HEK293 (cell line): ENCODE measurements at regions not wholly inside any gene's neighbourhood (a gene's known extent, or its start where the extent isn't known, plus 50 kb on each side); places are given as distances from the start of the nearest gene placed in this dataset.

Source experiments
- CTCF ChIA-PET: fragments of 350-600 bp; formaldehyde crosslinking; extraction: SDS; loops from one replicate; lab custom pipeline; 2021; ENCODE audit warnings: antibody characterized with exemption; lab: Yijun Ruan, JAX
- POLR2A ChIA-PET: fragments of 300-600 bp; formaldehyde crosslinking; extraction: SDS; loops from one replicate; lab custom pipeline; 2020; ENCODE audit warnings: antibody characterized with exemption, inconsistent platforms; lab: Yijun Ruan, JAX
- H3K27ac ChIP-seq: fragments of 200-500 bp; sonication (Bioruptor generic); 2 replicates; pipeline ENCODE4 v1.5.1; 2014; ENCODE audit warnings: low read depth, low read length, control low read depth, inconsistent platforms; ENCODE audit errors: extremely low read depth
- H3K36me3 ChIP-seq, 2 experiments: fragments of 200-500 bp in 1 of 2; sonication (Bioruptor generic) in 1 of 2; 1 replicate in 1 of 2; 2 replicates in 1 of 2; pipeline ENCODE4 v1.5.1; 2014 to 2017; ENCODE audit warnings: inconsistent platforms in 2 of 2, low read length in 2 of 2; ENCODE audit not compliant: control insufficient read depth in 2 of 2, insufficient read depth in 1 of 2
- H3K4me1 ChIP-seq: fragments of 200-500 bp; sonication (Bioruptor generic); 2 replicates; pipeline ENCODE4 v1.5.1; 2014; ENCODE audit warnings: mild to moderate bottlenecking, low read length, inconsistent platforms; ENCODE audit not compliant: control insufficient read depth, insufficient read depth
- H3K4me3 ChIP-seq: 2 replicates; pipeline ENCODE4 v1.5.1; 2011; ENCODE audit warnings: low read depth, mild to moderate bottlenecking, control low read depth, low read length, moderate library complexity
- H3K9me3 ChIP-seq: fragments of 200-500 bp; sonication (Bioruptor generic); 2 replicates; pipeline ENCODE4 v1.5.1; 2014; ENCODE audit warnings: low read depth, low read length, inconsistent platforms; ENCODE audit not compliant: control insufficient read depth, insufficient read depth
- BCL11A ChIP-seq: fragments of 450-650 bp; formaldehyde crosslinking; IDR thresholded peaks from 2 replicates; pipeline ENCODE4 v1.5.1; 2016; ENCODE audit warnings: low read depth, missing biosample characterization, missing genetic modification characterization
- KLF8 ChIP-seq: fragments of 450-650 bp; formaldehyde crosslinking; IDR thresholded peaks from 2 replicates; pipeline ENCODE4 v1.5.1; 2016; ENCODE audit warnings: missing biosample characterization, missing genetic modification characterization
- MEIS1 ChIP-seq: sonication (generic); formaldehyde crosslinking; IDR thresholded peaks from 2 replicates; pipeline ENCODE4 v1.8.1; 2022; ENCODE audit warnings: missing genetic modification reagents, mild to moderate bottlenecking, borderline replicate concordance
- OVOL3 ChIP-seq: fragments of 450-650 bp; formaldehyde crosslinking; IDR thresholded peaks from 2 replicates; pipeline ENCODE4 v1.5.1; 2016; ENCODE audit warnings: missing biosample characterization, missing genetic modification characterization
- TRIM28 ChIP-seq: IDR thresholded peaks from 2 replicates; pipeline ENCODE4 v1.6.1; 2011; ENCODE audit warnings: low read length, control low read depth, borderline replicate concordance
- ZBTB11 ChIP-seq: fragments of 450-650 bp; formaldehyde crosslinking; conservative IDR thresholded peaks from 2 replicates; pipeline ENCODE4 v1.5.1; 2016; ENCODE audit warnings: low read depth, missing biosample characterization, missing genetic modification characterization
- ZBTB49 ChIP-seq: fragments of 450-650 bp; formaldehyde crosslinking; IDR thresholded peaks from 2 replicates; pipeline ENCODE4 v1.5.1; 2016; ENCODE audit warnings: missing biosample characterization, missing genetic modification characterization, low read depth
- ZFP3 ChIP-seq: fragments of 450-650 bp; formaldehyde crosslinking; IDR thresholded peaks from 2 replicates; pipeline ENCODE4 v1.5.1; 2016; ENCODE audit warnings: low read depth, missing biosample characterization, missing genetic modification characterization
- ZNF10 ChIP-seq: fragments of 450-650 bp; formaldehyde crosslinking; IDR thresholded peaks from 2 replicates; pipeline ENCODE4 v1.5.1; 2017; ENCODE audit warnings: missing biosample characterization, missing genetic modification characterization
- ZNF148 ChIP-seq: fragments of 450-650 bp; formaldehyde crosslinking; IDR thresholded peaks from 2 replicates; pipeline ENCODE4 v1.5.0; 2017; ENCODE audit warnings: missing biosample characterization, missing genetic modification characterization, borderline replicate concordance
- ZNF169 ChIP-seq: fragments of 450-650 bp; formaldehyde crosslinking; IDR thresholded peaks from 2 replicates; pipeline ENCODE4 v1.5.1; 2016; ENCODE audit warnings: missing biosample characterization, missing genetic modification characterization
- ZNF175 ChIP-seq: fragments of 450-650 bp; formaldehyde crosslinking; IDR thresholded peaks from 2 replicates; pipeline ENCODE4 v1.5.1; 2016; ENCODE audit warnings: missing biosample characterization, missing genetic modification characterization
- ZNF184 ChIP-seq: fragments of 450-650 bp; IDR thresholded peaks from 2 replicates; pipeline ENCODE4 v1.5.1; 2018; ENCODE audit warnings: missing biosample characterization, mild to moderate bottlenecking, missing genetic modification characterization
- ZNF239 ChIP-seq: fragments of 450-650 bp; formaldehyde crosslinking; IDR thresholded peaks from 2 replicates; pipeline ENCODE4 v1.5.1; 2016; ENCODE audit warnings: missing biosample characterization, missing genetic modification characterization
- ZNF248 ChIP-seq: fragments of 450-650 bp; formaldehyde crosslinking; IDR thresholded peaks from 2 replicates; pipeline ENCODE4 v1.5.1; 2017; ENCODE audit warnings: missing biosample characterization, missing genetic modification characterization
- ZNF416 ChIP-seq: fragments of 450-650 bp; formaldehyde crosslinking; IDR thresholded peaks from 2 replicates; pipeline ENCODE4 v1.5.1; 2016; ENCODE audit warnings: missing biosample characterization, missing genetic modification characterization
- ZNF560 ChIP-seq: fragments of 450-650 bp; formaldehyde crosslinking; IDR thresholded peaks from 2 replicates; pipeline ENCODE4 v1.5.1; 2017; ENCODE audit warnings: missing biosample characterization, missing genetic modification characterization, borderline replicate concordance
- ZNF561 ChIP-seq: fragments of 450-650 bp; IDR thresholded peaks from 2 replicates; pipeline ENCODE4 v1.5.1; 2018; ENCODE audit warnings: missing biosample characterization, missing genetic modification characterization, borderline replicate concordance
- ZNF596 ChIP-seq: fragments of 450-650 bp; IDR thresholded peaks from 2 replicates; pipeline ENCODE4 v1.5.0; 2018; ENCODE audit warnings: missing biosample characterization, mild to moderate bottlenecking, missing genetic modification characterization, moderate library complexity
- ZNF610 ChIP-seq: fragments of 450-650 bp; formaldehyde crosslinking; IDR thresholded peaks from 2 replicates; pipeline ENCODE4 v1.5.1; 2016; ENCODE audit warnings: missing biosample characterization, missing genetic modification characterization, borderline replicate concordance
- ZNF623 ChIP-seq: fragments of 450-650 bp; formaldehyde crosslinking; IDR thresholded peaks from 2 replicates; pipeline ENCODE4 v1.5.1; 2016; ENCODE audit warnings: missing biosample characterization, missing genetic modification characterization
- ZNF777 ChIP-seq: fragments of 450-650 bp; formaldehyde crosslinking; IDR thresholded peaks from 2 replicates; pipeline ENCODE4 v1.5.1; 2017; ENCODE audit warnings: missing biosample characterization, missing genetic modification characterization, borderline replicate concordance
- ZNF791 ChIP-seq: fragments of 450-650 bp; formaldehyde crosslinking; IDR thresholded peaks from 2 replicates; pipeline ENCODE4 v1.5.1; 2016; ENCODE audit warnings: missing biosample characterization, missing genetic modification characterization
- TF ChIP-seq, protein P1 (sequence below): fragments of 450-650 bp; formaldehyde crosslinking; IDR thresholded peaks from 2 replicates; pipeline ENCODE4 v1.5.1; 2016; ENCODE audit warnings: missing biosample characterization, missing genetic modification characterization

DNA sequence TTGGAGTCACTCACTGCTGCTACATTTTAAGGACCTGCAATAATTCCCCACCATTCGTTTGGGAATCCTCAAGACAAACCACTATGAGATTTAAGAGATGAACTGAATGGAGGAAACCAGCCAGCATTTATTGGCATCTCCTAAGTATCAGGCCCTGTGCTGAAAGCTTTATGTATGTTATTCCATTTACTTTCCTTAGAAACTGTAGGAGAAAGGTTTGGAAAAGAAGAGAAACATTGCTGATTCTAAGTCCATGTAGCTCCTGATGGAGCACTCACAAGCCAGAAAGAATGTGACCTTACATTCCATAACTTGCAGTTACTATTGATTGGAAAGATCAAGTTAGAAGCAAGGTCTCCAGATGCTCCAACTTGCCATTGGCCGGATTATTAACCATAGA is 267.4 kb downstream of the GAS1 start:
- Histone ChIP-seq H3K4me1 (0 out of 2 replicates have a peak, but pooled peaks cover 2% of the 10 kb centered on the region), H3K4me3 (no peak overlapping the region), H3K36me3 (no peaks in the 10 kb centered on the region), H3K9me3 (no peaks in the 10 kb centered on the region)
- no peak for TF ChIP-seq ZNF416 (tag by site-specific recombination)
- no peak for TF ChIP-seq ZNF184 (tag by site-specific recombination)
- no peak for TF ChIP-seq KLF8 (tag by site-specific recombination)
- no peak for TF ChIP-seq ZNF623 (tag by site-specific recombination)
- TF ChIP-seq ZNF561 (tag by site-specific recombination) = no peak
- no peak for TF ChIP-seq ZNF239 (tag by site-specific recombination)
- TF ChIP-seq, protein P1, sequence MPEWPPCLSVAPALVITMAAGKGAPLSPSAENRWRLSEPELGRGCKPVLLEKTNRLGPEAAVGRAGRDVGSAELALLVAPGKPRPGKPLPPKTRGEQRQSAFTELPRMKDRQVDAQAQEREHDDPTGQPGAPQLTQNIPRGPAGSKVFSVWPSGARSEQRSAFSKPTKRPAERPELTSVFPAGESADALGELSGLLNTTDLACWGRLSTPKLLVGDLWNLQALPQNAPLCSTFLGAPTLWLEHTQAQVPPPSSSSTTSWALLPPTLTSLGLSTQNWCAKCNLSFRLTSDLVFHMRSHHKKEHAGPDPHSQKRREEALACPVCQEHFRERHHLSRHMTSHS (tag by site-specific recombination) = no peak
- TF ChIP-seq MEIS1 (CRISPR knock-in tag) = no peak
- TF ChIP-seq ZBTB11 = no peak
- no peak for TF ChIP-seq ZNF610 (tag by site-specific recombination)
- no peak for TF ChIP-seq ZNF777 (tag by site-specific recombination)
- TF ChIP-seq, all 188 proteins: peak for 0
- no peak overlapping the region for H3K27ac ChIP-seq
- ChIA-PET POLR2A (no interaction called here), CTCF (interaction anchor here (0.6 to 1.0 kb wide), 2 partner anchors 12 kb away, joined by 3 to 5 read pairs; no protein-coding TSS in a partner anchor)

GRCh38 chr9:86676396-86676795 is 270.9 kb downstream of the GAS1 start:
- Histone ChIP-seq H3K4me3 (no peak overlapping the region), H3K27ac (no peak overlapping the region), H3K4me1 (no peaks in the 10 kb centered on the region), H3K36me3 (no peaks in the 10 kb centered on the region), H3K9me3 (no peaks in the 10 kb centered on the region)
- TF ChIP-seq BCL11A (tag by site-specific recombination) (no peak), TRIM28 (peak; percentile 35; the same call in 1 of the 2 replicates)
- POLR2A ChIA-PET = no interaction called here
- CTCF ChIA-PET = no interaction called here

- Histone ChIP-seq H3K4me1 (no peaks in the 10 kb centered on the region), H3K4me3 (no peak overlapping the region), H3K36me3 (no peaks in the 10 kb centered on the region), H3K27ac (no peak overlapping the region), H3K9me3 (no peaks in the 10 kb centered on the region)
- CTCF ChIA-PET = no interaction called here
- POLR2A ChIA-PET = no interaction called here
- no peak for TF ChIP-seq OVOL3
- no peak for TF ChIP-seq ZNF10
- no peak for TF ChIP-seq ZFP3 (tag by site-specific recombination)
- TF ChIP-seq ZNF596 (tag by site-specific recombination) = no peak
- TF ChIP-seq ZNF248 (tag by site-specific recombination) = no peak
- TF ChIP-seq ZBTB49 (tag by site-specific recombination) = no peak
- no peak for TF ChIP-seq ZNF169
- TF ChIP-seq ZNF148 = no peak
- TF ChIP-seq ZNF560 (tag by site-specific recombination) = no peak
- TF ChIP-seq ZNF175 = no peak
- no peak for TF ChIP-seq ZNF416 (tag by site-specific recombination)
- TF ChIP-seq ZNF184 (tag by site-specific recombination) = no peak
- TF ChIP-seq ZNF791 (tag by site-specific recombination) = no peak
These were observed 271.5 kb downstream of the GAS1 start for GRCh38 chr9:86675805-86676204.
